Endothelial cell of umbilical vein (primary cell): ENCODE measurements at regions not wholly inside any gene's neighbourhood (a gene's known extent, or its start where the extent isn't known, plus 50 kb on each side); places are given as distances from the start of the nearest gene placed in this dataset.

Experiments
- BruUV-seq: library from RNA; stranded (reverse); fragments of 400-500 nt; replicated peaks from 2 replicates; lab custom pipeline; 2021; lab: Mats Ljungman, UMichigan
- CTCF ChIA-PET: fragments of 300-600, 350-600 bp; sonication (Branson Sonifier 250); formaldehyde crosslinking; loops from one replicate; lab custom pipeline; 2021; ENCODE audit warnings: antibody characterized with exemption, inconsistent platforms; lab: Charles Lee
- POLR2A ChIA-PET: fragments of 300-600, 350-600 bp; sonication (Branson Sonifier 250); formaldehyde crosslinking; loops from one replicate; lab custom pipeline; 2021; ENCODE audit warnings: antibody characterized with exemption, inconsistent platforms; lab: Charles Lee
- DNase-seq: peaks from one replicate; pipeline ENCODE4 v3.0.0-alpha.2; 2011; ENCODE audit warnings: low read depth, low spot score
- FAIRE-seq: peaks from 2 replicates; lab custom pipeline; 2011; peaks lifted over from hg19 to GRCh38; lab: Jason Lieb, UNC
- H2AFZ ChIP-seq: 2 replicates; pipeline ENCODE4 v1.6.0; 2012; ENCODE audit warnings: low read depth, low read length, control low read depth, inconsistent platforms
- H3K27ac ChIP-seq: 2 replicates; pipeline ENCODE4 v1.5.1; 2011; ENCODE audit warnings: low read depth, mild to moderate bottlenecking, control low read depth, low read length, moderate library complexity; ENCODE audit not compliant: insufficient read depth
- H3K27me3 ChIP-seq, 2 experiments: 2 replicates each; pipeline versions ENCODE4 v1.6.0 to v1.6.1; 2011; ENCODE audit warnings: low read length in 2 of 2, mixed read lengths in 1 of 2; ENCODE audit not compliant: control insufficient read depth in 2 of 2, insufficient read depth in 2 of 2
- H3K36me3 ChIP-seq, 2 experiments: 2 replicates in 1 of 2; 3 replicates in 1 of 2; pipeline ENCODE4 v1.5.1; 2011; ENCODE audit warnings: low read length in 2 of 2, mild to moderate bottlenecking in 1 of 2, moderate library complexity in 1 of 2; ENCODE audit not compliant: control insufficient read depth in 2 of 2, insufficient read depth in 2 of 2; ENCODE audit errors: extremely low read depth in 1 of 2
- H3K4me1 ChIP-seq: 3 replicates; pipeline ENCODE4 v1.5.1; 2011; ENCODE audit warnings: mild to moderate bottlenecking, low read length; ENCODE audit not compliant: control insufficient read depth, insufficient read depth; ENCODE audit errors: extremely low read depth
- H3K4me2 ChIP-seq: 2 replicates; pipeline ENCODE4 v1.6.1; 2011; ENCODE audit warnings: low read length, control low read depth, mixed read lengths; ENCODE audit not compliant: insufficient read depth
- H3K4me3 ChIP-seq, 3 experiments: fragments of 200-600 bp in 1 of 3; sonication (generic), shearing (Covaris generic) in 1 of 3; replicated peaks in 1 of 3; 2 replicates each; pipeline ENCODE4 v1.5.1; 2011 to 2016; ENCODE audit warnings: control low read depth in 3 of 3, low read length in 3 of 3, mild to moderate bottlenecking in 2 of 3, inconsistent platforms in 1 of 3, low read depth in 1 of 3, moderate library complexity in 1 of 3; ENCODE audit not compliant: insufficient read depth in 1 of 3
- H3K79me2 ChIP-seq: 2 replicates; pipeline ENCODE4 v1.6.0; 2012; ENCODE audit warnings: low read length, inconsistent platforms; ENCODE audit not compliant: control insufficient read depth, insufficient read depth
- H3K9ac ChIP-seq: replicated peaks from 2 replicates; pipeline ENCODE3; 2011; ENCODE audit warnings: low read length, control low read depth; ENCODE audit not compliant: insufficient read depth; ENCODE audit errors: extremely low read depth
- H3K9me1 ChIP-seq: replicated peaks from 3 replicates; pipeline ENCODE4 v1.6.0; 2011; ENCODE audit warnings: mild to moderate bottlenecking, low read length; ENCODE audit not compliant: control insufficient read depth, insufficient read depth; ENCODE audit errors: extremely low read depth
- H3K9me3 ChIP-seq: replicated peaks from 2 replicates; pipeline ENCODE4 v1.5.1; 2012; ENCODE audit warnings: low read length, inconsistent platforms; ENCODE audit not compliant: control insufficient read depth, insufficient read depth
- H4K20me1 ChIP-seq: replicated peaks from 2 replicates; pipeline ENCODE3; 2011; ENCODE audit warnings: mild to moderate bottlenecking, low read length; ENCODE audit not compliant: control insufficient read depth, insufficient read depth; ENCODE audit errors: extremely low read depth
- EZH2 ChIP-seq: IDR thresholded peaks from 2 replicates; pipeline ENCODE4 v1.6.1; 2012; ENCODE audit warnings: borderline replicate concordance, low read depth, mild to moderate bottlenecking, moderate library complexity, low read length, inconsistent platforms; ENCODE audit not compliant: severe bottlenecking
- FOS ChIP-seq: IDR thresholded peaks from 2 replicates; pipeline ENCODE4 v1.6.1; 2011; ENCODE audit warnings: mild to moderate bottlenecking, low read length, moderate library complexity, borderline replicate concordance; ENCODE audit not compliant: insufficient read depth
- GATA2 ChIP-seq: IDR thresholded peaks from 2 replicates; pipeline ENCODE4 v1.7.0; 2011; ENCODE audit warnings: low read depth, mild to moderate bottlenecking, moderate library complexity, mixed read lengths, low read length; ENCODE audit not compliant: insufficient read length, insufficient read depth
- JUN ChIP-seq: IDR thresholded peaks from 2 replicates; pipeline ENCODE4 v1.6.1; 2011; ENCODE audit warnings: borderline replicate concordance, low read depth; ENCODE audit not compliant: insufficient read length, insufficient read depth
- MYC ChIP-seq: IDR thresholded peaks from one replicate; pipeline ENCODE4 v1.6.1; 2011; ENCODE audit warnings: mild to moderate bottlenecking, low read depth, low read length
- POLR2A ChIP-seq: IDR thresholded peaks from 2 replicates; pipeline ENCODE4 v1.6.1; 2012; ENCODE audit warnings: low read depth, mild to moderate bottlenecking, control low read depth, low read length
- POLR2AphosphoS5 ChIP-seq: IDR thresholded peaks from 2 replicates; pipeline ENCODE4 v1.6.1; 2012; ENCODE audit warnings: low read depth, mild to moderate bottlenecking, control low read depth, low read length, moderate library complexity; ENCODE audit not compliant: insufficient read depth
- dilution Hi-C: fragments of 300-500 bp; cut with MboI; formaldehyde crosslinking; loops from one replicate; pipeline ENCODE4 v1.15.0; 2019; ENCODE audit warnings: low sequenced_read_pairs; ENCODE audit not compliant: extremely low pct_ligation_motif_present
- intact Hi-C: fragments of 100-400 bp; cut with micrococcal nuclease; formaldehyde crosslinking; loops from one replicate; pipeline ENCODE4 v1.10.0; 2022
- TF ChIP-seq, protein P1 (sequence below): IDR thresholded peaks from 2 replicates; pipeline ENCODE4 v1.6.1; 2011; ENCODE audit not compliant: insufficient read depth, insufficient read length
- TF ChIP-seq, protein P2 (sequence below), 2 donors: IDR thresholded peaks; 1 replicate in 1 of 2; 2 replicates in 1 of 2; pipeline ENCODE4 v1.5.1; 2011; ENCODE audit warnings: low read length in 2 of 2, mild to moderate bottlenecking in 2 of 2, moderate library complexity in 2 of 2, control low read depth in 1 of 2, inconsistent platforms in 1 of 2, low read depth in 1 of 2; ENCODE audit not compliant: insufficient read depth in 1 of 2; ENCODE audit errors: extremely low read depth in 1 of 2

DNA sequence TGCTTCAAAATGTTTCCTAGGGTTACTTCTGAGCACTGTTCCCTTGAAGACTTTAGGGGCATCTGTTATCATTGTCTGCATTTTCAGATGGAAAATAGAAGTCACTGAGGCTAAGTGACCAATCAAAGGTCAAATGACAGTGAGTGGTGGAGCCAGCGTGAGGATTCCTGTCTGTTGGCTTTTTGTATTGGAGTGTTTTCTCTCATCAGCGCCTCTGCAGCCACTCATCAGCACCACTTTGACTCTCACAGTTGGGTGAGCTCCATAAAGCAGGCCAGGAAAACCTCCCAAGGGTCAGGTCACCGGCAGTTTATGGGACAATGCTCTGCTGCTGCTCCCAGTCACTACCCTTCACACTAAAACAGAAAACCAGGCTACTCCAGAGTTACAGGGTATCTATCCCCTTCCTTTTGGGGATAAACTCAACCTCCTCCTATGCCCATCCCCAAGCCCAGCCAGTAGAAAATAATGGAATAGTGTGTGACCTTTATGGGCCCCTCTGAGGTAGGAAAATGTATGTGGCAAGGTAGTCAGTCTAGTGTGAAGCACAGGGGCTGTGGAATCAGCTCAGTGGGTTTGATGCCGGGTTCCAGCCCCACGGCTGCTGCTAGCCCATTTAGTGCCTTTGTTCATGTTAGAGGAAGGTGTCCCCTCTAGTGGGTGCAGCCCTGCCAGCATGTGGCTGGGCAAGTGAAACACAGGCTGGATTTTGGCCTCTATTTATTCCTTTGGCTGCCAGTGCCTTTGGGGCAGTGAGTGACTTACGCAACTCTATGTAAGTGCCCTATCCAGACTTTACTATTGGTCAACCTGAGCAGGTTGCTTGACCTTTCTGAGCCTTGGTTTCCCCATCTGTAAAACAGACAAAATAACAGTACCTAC lies 133.8 kb upstream of the CPM start:
- FAIRE-seq (no peak), DNase-seq (no peak)
- H4K20me1 ChIP-seq, result no peaks in the 10 kb centered on the region
- no peak overlapping the region for H3K4me2 ChIP-seq
- no peaks in the 10 kb centered on the region for H3K9me3 ChIP-seq
- CTCF ChIA-PET, result no interaction called here
- H3K27me3 ChIP-seq, result peaks cover 12 to 25% of the 10 kb centered on the region in 2 experiments
- no TSS peak for BruUV-seq
- no peak overlapping the region for H3K4me3 ChIP-seq
- TF ChIP-seq, protein P1, sequence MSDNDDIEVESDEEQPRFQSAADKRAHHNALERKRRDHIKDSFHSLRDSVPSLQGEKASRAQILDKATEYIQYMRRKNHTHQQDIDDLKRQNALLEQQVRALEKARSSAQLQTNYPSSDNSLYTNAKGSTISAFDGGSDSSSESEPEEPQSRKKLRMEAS, result no peak
- TF ChIP-seq EZH2 (no peak), POLR2A (no peak), MYC (no peak), JUN (no peak), FOS (no peak), POLR2AphosphoS5 (no peak), GATA2 (no peak)
- TF ChIP-seq, protein P2, sequence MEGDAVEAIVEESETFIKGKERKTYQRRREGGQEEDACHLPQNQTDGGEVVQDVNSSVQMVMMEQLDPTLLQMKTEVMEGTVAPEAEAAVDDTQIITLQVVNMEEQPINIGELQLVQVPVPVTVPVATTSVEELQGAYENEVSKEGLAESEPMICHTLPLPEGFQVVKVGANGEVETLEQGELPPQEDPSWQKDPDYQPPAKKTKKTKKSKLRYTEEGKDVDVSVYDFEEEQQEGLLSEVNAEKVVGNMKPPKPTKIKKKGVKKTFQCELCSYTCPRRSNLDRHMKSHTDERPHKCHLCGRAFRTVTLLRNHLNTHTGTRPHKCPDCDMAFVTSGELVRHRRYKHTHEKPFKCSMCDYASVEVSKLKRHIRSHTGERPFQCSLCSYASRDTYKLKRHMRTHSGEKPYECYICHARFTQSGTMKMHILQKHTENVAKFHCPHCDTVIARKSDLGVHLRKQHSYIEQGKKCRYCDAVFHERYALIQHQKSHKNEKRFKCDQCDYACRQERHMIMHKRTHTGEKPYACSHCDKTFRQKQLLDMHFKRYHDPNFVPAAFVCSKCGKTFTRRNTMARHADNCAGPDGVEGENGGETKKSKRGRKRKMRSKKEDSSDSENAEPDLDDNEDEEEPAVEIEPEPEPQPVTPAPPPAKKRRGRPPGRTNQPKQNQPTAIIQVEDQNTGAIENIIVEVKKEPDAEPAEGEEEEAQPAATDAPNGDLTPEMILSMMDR (IDR thresholded peaks at IDR 0.05; ENCODE audit: extremely low read depth in 1 of 2, insufficient read depth in 1 of 2, low read depth in 1 of 2, low read length in 2 of 2), result no peak
- dilution Hi-C loops (no loop called here), intact Hi-C loops (no loop called here)
- POLR2A ChIA-PET, result no interaction called here
- H3K36me3 ChIP-seq, result no peaks in the 10 kb centered on the region
- no peaks in the 10 kb centered on the region for H3K9me1 ChIP-seq
- no peak overlapping the region for H2AFZ ChIP-seq
- H3K27ac ChIP-seq, result no peak overlapping the region
- H3K4me1 ChIP-seq, result peaks cover 26% of the 10 kb centered on the region
- H3K79me2 ChIP-seq, result no peaks in the 10 kb centered on the region
- H3K9ac ChIP-seq, result no peak overlapping the region
